Left hindlimb (tissue), 1 donor: ENCODE measurements at regions not wholly inside any gene's neighbourhood (a gene's known extent, or its start where the extent isn't known, plus 50 kb on each side); places are given as distances from the start of the nearest gene placed in this dataset.
"Not testable (repeated sequence)": the region's sequence is repeated elsewhere in the genome, so short reads cannot be mapped to it uniquely, and the experiment has no call there.

Experiments used
- DNase-seq: peaks from one replicate; pipeline ENCODE4 v3.0.0-alpha.2; 2018

DNA sequence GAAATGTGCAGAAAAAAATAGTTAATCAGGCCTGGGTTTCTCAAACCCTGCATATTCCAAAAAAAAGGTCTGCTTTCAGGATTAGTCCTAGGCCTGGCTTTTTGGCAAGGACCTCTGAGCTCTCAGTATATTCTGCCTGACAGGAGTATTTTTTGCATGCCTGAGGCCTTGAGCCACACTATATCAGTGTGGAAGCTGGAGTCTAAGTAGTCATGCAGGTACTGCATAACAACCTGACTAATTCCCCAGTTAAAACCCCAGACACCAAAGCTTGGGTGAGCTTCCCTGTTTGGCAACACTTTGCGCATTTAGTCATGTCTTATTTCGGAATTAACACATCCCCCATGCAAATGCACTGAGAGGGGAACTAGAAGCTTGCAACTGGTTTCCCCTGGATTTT is 359.5 kb downstream of the CETN3 start:
- no peak for DNase-seq

DNA sequence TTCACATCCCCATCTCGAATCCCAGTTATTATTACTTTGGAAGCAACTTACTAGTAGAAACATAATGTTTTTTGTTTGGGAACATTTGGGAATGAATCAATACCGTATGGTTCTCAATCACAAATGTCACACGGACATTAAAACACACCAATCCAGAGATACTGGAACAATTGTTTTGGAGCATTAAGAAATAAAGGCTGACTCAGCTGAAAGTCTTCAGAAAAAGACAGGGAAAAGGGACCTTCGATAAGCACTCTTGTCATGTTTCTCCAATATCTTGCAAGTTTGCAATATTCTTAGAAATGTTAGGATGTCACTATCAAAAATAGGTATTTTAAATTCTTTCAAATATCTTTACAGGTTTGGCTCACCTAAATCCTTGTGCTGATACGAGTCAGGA is 362.4 kb downstream of the CETN3 start:
- DNase-seq: no peak

DNA sequence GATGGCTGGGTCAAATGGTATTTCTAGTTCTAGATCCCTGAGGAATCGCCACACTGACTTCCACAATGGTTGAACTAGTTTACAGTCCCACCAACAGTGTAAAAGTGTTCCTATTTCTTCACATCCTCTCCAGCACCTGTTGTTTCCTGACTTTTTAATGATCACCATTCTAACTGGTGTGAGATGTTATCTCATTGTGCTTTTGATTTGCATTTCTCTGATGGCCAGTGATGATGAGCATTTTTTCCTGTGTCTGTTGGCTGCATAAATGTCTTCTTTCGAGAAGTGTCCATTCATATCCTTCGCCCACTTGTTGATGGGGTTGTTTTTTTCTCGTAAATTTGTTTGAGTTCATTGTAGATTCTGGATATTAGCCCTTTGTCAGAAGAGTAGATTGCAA is 369.5 kb downstream of the CETN3 start:
- not testable (repeated sequence) for DNase-seq

DNA sequence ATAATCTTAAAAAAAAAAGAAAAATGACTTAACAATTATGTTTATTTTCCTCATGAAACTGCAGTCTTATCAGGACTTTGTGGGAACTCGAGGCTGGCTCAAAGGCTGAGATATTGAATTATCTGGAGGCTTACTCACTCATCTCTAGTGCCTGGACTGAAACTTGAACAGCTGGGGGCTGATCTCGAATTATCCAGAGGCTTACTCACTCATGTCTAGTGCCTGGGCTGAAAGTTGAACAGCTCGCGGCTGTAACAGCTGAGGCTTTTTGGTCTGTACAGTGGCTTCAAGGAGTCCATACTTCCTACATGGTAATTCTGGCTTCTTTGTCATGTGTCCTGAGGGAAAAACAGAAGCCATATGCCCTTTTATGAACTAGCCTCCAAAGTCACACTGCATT is 371.9 kb downstream of the CETN3 start:
- no peak for DNase-seq

DNA sequence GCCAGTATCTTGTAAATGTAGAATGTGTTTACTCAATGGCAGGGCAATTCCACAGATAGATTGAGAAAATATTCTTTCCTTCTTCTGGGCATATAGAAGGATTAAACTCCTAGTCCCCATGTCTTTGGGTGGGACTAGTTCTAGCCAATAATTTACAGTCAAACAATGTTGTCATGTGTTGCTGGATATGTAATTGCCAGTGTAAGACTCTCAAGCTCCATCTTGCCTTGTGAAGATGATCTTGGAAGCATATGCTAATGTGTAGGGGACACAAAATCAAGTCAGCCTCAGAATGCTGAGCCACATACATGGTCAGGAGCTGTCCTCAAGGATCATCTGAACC is 386.9 kb downstream of the CETN3 start:
- DNase-seq: no peak

DNA sequence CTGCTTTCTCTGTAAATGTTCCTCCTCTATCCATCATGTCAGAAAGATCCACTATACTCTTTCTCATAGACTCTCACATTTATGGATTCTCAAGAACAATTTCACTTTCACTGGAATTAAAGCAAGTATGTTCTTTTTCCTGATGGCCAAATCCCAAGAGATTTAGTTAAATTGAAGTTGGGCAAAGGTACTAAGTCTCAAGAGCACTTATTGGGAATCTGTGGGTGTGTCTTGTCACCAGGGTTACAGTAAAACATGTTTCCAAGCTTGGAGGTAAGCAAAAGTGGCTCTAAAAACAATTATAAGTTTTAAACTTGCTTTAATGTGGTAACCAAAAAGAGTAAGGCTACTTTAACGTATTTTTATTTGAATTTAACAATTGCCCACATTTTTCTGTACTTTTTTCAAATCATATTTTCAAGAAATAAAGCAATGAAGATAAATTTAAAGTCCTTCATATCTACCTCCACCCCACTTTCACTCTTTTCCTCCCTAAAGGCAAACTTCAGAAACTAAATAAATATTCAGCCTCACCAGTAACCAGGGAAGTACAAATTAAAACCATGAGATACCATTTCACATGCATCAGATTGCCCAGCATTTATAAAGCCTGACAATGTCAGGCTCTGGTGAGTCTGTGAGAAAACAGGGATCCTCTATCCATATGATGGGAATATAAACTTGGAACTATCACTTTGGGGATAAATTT is 387.4 kb downstream of the CETN3 start:
- no peak for DNase-seq

DNA sequence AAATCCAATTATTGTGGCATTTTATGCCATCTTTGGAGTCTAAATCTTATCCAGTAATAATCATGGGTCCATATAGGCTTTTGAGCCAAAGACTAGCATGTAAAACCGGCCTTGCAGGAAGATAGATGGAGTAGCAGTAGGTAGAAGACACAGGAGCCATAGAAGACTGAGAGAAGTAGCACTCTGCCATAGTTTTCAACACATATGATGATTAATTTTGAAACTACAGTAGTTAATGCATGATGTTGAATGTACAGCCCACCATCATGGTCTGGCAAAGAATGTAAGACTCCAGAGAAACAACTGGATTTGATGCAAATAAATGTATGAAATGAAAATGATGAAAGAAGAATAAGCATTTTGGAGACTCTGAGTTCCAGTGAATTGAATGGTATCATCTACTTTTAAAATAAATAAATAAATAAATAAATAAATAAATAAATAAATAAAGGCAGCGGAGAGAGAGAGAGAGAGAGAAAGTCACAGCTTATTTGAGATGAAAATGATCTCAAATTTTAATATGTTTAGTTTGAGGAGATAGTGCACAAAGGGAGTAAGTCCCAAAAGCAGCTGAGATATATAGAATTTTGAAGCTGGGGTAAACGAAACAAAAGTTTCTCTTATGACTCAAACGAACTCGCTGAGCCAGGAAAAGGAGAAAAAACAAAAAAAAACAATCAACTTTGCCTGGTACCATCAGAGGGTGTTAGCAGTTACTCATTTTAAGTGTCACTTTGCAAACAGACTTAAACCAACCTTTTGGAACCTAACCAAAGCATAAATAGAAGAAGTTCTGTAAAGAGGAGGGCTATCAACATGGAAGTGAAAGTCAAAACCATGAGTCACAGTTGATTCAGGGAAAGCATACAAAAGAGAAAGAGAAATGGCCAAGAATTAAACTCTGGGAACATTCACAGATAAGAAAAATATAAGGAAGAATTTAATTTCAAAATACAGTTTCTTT is 388.7 kb downstream of the CETN3 start:
- DNase-seq: no peak

DNA sequence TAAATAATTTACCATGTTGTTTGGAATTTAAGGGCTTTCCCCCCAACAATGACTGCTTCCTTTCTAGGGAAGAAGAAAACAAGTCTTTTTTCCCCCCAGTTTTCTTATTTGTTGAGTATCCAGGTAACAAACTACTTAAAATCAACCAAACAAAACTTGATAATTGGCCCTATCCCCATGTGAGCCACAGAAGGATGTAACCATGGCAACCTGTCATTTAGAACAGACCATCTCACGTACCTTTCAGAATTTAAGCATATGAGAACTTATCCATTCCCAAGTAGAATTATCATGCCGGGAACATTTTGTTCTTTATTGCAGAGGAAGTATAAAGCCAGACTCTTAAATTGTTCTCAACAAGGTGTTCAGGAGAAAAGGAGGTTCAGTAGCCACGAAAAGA is 392.3 kb downstream of the CETN3 start:
- DNase-seq: no peak

DNA sequence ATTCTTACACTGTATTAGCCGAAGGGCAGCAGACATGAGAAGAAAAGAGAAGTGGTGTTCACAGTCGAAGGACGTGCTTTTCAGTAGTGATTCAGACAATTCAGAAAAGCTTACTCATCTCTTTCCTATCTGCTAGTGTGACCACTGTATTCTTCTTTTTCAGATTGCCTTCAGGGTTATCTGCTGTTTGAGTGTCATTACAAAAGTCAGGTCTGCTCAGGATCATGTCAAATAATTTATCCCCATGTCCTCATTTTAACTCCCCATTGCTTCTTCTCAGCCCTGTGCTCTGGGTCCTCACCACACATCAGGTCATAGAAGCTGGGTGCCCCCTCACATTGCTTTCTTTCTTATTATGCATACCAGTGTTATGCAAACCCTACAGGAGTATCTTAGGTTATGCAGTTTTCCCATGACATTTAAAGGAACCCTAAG is 394.0 kb downstream of the CETN3 start:
- DNase-seq: no peak

DNA sequence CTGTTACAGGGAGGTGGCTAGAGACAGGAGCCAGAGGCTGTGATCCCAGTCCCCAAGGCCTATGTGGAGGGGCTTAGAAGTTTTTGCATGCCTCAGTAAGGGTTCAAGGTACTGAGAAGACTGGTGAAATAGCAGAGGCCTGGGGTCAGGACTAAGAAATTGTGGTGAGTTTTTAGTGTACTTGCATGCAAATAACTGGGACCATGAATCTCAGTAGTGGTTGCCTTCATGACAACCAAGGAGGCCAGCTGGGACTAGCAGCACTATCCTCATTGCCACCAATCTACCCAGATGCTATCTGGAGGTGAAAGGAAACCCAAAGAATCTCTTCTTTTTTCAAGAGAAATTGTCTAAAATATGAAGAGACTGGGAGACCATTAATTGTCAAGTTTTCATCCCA is 395.1 kb downstream of the CETN3 start:
- no peak for DNase-seq

DNA sequence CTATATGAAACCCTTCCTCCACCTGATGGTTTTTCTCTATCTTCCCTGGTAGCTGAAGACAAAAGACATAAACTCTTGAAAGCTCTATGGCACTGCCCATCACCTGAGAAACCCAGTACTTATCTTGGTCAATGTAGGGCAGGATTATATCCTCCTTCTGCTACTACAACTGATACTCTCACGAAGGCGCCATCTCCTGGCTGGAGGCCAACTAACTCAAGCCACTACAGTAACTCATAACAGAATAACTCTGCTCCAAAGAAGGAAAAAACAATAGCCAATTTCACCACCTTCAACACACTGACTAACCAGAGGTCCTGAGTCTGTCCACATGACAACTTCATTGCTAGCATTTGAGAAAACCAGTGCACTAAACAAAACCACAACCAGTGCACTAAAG is 409.2 kb downstream of the CETN3 start:
- no peak for DNase-seq

DNA sequence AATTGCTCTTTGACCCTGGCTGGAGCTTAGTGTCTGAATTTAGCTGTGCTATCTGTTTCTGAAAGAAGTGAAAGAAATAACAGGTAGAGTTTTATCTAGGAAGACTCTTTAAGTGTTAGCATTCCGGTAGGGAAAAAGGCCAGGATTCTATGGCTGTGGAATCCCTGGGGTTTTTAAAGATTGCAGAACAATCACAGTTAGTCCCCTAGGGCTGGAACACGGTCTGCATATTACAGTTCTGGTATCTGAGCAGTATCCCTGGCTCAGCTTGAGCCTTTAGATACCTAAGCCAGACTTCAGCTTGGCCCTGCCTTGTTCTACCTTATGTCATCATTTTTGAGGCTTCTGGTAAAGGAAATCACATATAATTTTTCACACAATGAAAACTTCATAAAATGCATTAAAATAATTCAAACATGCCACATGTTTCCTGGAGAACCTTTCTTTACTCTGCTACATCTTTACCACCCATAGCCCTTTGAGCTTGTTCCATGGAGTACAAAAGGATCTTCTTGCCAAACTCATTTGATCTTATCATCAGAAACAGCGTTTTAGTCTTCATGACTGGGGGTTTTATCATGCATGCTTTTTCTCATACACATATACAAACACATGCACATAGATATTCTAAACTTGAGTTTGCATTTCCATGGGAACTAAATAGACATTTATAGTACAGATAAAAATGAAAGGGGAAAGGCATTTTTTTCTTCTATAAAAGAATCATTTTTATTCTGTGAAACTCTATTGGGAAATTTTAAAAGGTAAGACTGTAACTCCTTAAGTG is 410.8 kb downstream of the CETN3 start:
- no peak for DNase-seq

DNA sequence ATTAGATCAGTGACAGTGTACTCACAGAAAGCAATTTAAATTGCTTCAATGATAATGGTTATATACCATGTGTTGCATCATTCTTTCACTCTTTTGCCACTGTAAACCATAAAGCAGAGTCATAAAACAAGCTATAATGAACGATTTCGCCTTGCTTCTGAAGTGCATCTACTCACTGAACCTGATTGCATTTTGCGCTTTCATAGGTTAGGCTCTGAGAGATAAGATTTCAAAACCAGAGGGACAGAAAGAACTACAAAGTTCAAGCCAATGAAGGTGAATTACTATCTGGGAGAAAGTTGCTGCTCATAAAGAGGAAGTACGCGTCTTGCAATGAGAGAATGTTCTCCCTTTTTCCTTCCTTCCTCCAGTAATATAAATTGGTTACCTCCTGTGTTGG is 412.7 kb downstream of the CETN3 start:
- DNase-seq: no peak

DNA sequence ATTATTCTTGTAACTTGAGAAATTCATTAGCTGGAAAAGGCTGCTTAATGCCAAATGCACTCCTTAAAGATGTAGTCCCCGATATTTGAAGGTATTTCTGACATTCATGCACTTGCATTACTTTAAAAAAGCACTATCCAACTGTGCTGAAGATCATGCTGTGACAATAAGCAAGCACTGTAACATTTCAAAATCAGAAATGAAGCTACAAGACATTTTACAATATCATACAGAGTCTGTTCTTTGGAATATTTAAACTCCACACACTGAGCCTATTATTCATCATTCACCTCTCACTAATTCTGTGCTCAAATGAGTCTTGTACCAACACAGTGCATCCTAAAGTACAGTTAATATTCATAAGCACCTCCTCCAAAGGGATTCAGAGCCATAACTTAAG is 413.2 kb downstream of the CETN3 start:
- DNase-seq: no peak

DNA sequence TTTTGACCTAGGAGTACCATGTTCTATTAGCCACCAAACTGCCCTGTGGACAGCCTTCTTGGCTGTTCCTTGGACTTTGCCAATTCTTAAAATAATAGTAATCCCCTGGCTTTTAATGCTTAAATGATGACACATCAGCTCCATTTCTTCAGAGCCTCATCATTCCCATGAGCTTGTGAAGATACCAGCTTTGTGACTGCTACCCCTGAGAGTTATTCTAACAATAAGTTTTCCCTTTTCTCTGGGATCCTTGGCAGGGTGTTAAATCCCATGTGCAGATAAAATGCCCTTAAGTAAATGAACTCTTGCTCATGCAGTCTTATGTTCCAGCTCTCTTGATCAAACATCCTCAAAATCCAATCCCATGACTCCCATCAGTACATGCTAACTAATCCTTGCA is 415.3 kb downstream of the CETN3 start:
- no peak for DNase-seq

DNA sequence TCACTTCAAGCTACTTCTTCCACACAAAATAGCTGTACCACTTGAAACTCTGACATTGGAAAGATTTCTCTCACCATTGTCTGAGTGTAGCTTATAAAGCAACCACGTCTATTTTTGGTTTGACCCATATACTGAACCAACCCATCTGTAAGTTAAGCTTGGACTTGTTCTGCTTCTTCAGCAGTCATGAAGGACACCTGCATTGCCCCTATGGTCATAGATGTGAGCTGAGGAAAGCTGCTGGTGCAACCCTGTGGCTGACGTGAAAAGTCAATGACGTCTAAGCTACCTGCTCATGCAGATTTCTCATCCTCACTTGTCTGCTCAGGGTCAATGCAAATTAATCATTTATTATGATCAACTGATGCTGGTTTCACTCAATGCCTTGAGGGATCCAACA is 417.4 kb downstream of the CETN3 start:
- DNase-seq: no peak

DNA sequence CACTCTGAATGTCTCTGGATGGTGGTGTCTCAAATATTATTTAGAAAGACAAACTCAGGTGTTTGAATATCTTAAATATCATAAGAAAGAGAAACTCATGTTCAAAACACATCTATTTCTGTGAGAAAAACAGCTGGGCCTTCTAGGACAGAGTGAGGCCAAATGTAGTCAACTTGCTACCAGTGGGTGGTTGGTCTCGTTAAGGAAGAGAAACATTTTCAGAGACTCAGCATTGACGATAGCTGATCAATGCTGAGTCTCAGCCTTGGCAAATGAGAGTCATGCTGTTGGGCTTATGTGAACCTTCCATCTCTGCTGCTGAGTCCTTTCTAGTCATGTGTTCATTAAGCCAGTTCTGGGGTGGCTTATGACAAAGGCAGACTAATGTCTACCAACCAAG is 418.0 kb downstream of the CETN3 start:
- no peak for DNase-seq

DNA sequence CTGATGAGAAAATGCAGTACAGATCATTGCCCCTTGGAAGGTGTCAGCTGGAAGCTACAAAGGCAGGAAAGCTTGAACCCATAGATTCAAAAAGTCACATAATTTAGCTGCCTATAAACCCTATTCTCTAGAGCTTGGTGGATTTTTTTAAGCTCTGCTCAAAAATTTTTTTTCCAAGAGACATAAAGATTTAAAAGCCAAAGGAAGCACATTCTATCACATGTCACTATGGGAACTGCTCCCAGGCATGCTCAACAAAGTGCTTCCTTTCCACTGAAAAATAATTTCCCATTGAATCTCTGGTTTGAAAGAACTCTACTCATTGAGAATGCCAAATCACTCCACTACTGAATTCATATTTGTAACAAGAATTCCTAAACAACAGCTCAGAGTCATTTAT is 419.8 kb downstream of the CETN3 start:
- DNase-seq: no peak

DNA sequence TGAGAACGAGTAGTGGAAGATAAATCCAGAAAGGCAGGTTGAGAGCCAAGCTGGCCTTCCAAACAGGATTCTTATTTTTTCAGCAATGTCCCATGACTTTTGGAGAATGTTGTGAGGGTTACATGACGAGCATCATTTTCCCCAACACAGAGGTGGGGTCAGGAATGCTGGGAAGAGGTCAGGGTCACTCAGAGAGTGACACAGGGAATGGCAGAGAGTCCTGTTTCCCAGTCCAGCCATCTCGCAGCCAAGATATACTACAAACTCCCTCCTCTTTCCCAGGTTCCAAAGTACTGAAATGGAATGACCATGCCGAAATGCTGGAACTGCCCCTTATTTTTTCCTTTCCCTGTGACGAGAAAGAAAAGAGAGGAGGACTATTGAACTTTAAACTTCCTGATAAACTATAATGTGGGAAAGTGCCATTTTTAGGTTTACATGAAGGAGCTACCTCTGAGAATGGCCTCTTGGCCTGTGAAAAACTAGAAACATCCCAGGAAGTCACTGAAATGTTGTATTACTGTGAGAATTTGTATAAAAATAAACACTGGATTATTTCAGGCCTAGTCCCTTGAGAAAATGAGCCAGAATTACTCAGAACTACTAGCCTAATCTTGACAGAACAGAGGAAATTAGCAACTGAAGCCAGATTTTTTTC is 420.4 kb downstream of the CETN3 start:
- no peak for DNase-seq

DNA sequence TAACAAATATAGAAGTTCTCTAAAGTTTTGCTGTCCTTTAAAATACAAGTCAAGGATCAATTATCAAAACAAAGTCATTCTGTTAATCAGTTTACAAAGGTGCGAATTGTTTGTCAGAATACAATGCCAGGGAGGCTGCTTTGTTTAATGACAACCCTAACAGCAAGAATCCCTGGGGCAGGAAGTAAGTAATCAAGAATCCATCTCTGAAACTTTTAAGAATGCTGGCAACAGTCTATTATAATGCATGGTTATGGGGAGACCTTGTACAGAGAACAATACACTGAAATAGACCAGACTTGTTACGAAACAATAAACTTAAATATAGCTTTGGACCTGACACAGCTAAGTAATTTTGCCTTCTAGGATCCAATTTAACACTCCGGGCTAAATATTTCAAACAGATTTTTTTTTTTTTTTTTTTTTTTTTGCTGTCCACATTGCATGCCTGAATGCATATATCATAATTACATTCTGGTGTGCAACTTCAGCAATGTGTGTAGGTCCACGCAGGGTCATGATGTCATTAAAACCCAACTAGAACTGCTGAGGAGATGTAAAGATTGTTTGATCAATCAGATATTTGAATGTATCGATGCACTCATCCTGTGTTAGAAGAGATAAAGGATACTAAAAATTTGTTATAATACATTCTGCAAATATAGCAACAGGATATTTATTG is 421.3 kb downstream of the CETN3 start:
- no peak for DNase-seq

DNA sequence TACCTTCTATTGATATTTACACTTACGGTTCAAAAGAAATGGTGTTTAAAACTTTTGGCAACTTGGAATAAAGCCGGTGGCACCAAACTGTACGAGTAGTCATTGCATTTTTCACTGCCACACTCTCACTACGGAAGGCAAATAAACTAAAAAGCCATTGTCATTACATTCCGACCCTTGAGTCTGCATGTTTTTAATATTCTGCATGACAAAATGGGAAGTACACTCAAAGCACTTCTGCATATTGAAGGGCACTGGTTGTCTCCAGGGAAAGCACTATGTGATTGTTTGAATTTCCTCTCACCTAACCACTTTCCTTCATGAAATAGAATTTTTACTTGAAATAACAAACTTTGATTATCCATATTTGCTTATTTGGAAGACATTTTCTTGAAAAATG is 426.3 kb downstream of the CETN3 start:
- DNase-seq: no peak
